ENCODE measurements at regions not wholly inside any gene's neighbourhood (a gene's known extent, or its start where the extent isn't known, plus 50 kb on each side); places are given as distances from the start of the nearest gene placed in this dataset.

DNA sequence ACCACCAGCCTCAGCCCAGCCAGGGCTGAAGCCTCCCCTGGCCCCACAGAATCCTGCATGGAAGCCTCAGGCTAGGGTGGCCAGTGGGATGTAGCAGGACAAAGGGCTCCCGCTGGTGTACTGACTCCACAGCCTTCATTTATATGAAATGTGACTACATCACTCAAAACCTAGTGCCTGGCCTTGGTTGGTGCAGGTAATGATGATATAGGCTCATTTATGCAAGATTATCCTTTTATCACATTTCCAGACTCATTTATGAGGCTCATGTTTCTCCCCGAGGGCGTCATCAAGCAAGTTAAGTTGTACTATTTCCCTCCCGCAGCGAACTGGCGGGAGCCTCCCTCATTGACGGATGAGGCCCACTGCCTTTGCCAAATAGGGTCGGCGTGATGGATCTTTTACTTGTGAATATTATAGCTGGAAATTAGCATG is 179.1 kb upstream of the SMAD3 start:
- no peak overlapping the region for H3K4me2 ChIP-seq (ENCODE audit: control insufficient read depth, insufficient read depth)
- ChIA-PET SMC1A (ENCODE audit: uncharacterized antibody, unreplicated experiment) (no interaction called here), POLR2A (no interaction called here), CTCF (interaction anchor here (1.7 kb wide), 1 partner anchor 17 kb away, joined by 5 read pairs; no protein-coding TSS in a partner anchor), RAD21 (ENCODE audit: unreplicated experiment) (no interaction called here)
- H3K27ac ChIP-seq (ENCODE audit: control insufficient read depth, insufficient read depth), result no peak overlapping the region
- H3K4me1 ChIP-seq (ENCODE audit: control insufficient read depth, insufficient read depth, low read length), result no peaks in the 10 kb centered on the region
- peaks cover 0 to 4% of the 10 kb centered on the region in 2 experiments; a peak in 3 of 4 replicates for H3K27me3 ChIP-seq (replicated peaks in 1 of 2; ENCODE audit: control insufficient read depth in 2 of 2, insufficient read depth in 2 of 2, low read length in 1 of 2)
- H3K9ac ChIP-seq (ENCODE audit: control insufficient read depth, insufficient read depth, low read length), result no peak overlapping the region
- intact Hi-C loops (cut with micrococcal nuclease; ENCODE audit: unreplicated experiment) (no loop called here), in situ Hi-C loops (cut with MboI) (no loop called here)
- FAIRE-seq (no peak), DNase-seq (ENCODE audit: low read depth, low spot score) (no peak), ATAC-seq (no peak)
- WGBS (ENCODE audit: insufficient coverage, insufficient replicate concordance, low lambda C conversion rate, missing lambda C conversion rate), result 59% methylated on average over 9 of the region's 9 CpGs
- no peak overlapping the region for H2AFZ ChIP-seq (ENCODE audit: control insufficient read depth, low read depth, low read length)
- no TSS peak for BruUV-seq (replicated peaks)
- H3K4me3 ChIP-seq, result no peak overlapping the region
- no peaks in the 10 kb centered on the region for H3K36me3 ChIP-seq (ENCODE audit: control insufficient read depth in 2 of 2, insufficient read depth in 2 of 2, low read length in 1 of 2)
- H3K9me3 ChIP-seq (replicated peaks; ENCODE audit: control insufficient read depth, insufficient read depth, low read length), result no peaks in the 10 kb centered on the region
- H4K20me1 ChIP-seq (ENCODE audit: control insufficient read depth, insufficient read depth), result no peaks in the 10 kb centered on the region
- no peaks in the 10 kb centered on the region for H3K79me2 ChIP-seq (ENCODE audit: control insufficient read depth, insufficient read depth, low read length)
- no peak for TF ChIP-seq SIX5 (IDR thresholded peaks at IDR 0.05; ENCODE audit: low read depth, low read length, severe bottlenecking)
- no peak for TF ChIP-seq SMARCA5 (IDR thresholded peaks at IDR 0.05)
- TF ChIP-seq, protein P1, sequence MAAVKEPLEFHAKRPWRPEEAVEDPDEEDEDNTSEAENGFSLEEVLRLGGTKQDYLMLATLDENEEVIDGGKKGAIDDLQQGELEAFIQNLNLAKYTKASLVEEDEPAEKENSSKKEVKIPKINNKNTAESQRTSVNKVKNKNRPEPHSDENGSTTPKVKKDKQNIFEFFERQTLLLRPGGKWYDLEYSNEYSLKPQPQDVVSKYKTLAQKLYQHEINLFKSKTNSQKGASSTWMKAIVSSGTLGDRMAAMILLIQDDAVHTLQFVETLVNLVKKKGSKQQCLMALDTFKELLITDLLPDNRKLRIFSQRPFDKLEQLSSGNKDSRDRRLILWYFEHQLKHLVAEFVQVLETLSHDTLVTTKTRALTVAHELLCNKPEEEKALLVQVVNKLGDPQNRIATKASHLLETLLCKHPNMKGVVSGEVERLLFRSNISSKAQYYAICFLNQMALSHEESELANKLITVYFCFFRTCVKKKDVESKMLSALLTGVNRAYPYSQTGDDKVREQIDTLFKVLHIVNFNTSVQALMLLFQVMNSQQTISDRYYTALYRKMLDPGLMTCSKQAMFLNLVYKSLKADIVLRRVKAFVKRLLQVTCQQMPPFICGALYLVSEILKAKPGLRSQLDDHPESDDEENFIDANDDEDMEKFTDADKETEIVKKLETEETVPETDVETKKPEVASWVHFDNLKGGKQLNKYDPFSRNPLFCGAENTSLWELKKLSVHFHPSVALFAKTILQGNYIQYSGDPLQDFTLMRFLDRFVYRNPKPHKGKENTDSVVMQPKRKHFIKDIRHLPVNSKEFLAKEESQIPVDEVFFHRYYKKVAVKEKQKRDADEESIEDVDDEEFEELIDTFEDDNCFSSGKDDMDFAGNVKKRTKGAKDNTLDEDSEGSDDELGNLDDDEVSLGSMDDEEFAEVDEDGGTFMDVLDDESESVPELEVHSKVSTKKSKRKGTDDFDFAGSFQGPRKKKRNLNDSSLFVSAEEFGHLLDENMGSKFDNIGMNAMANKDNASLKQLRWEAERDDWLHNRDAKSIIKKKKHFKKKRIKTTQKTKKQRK (IDR thresholded peaks at IDR 0.05; ENCODE audit: low read depth, low read length), result no peak
- TF ChIP-seq ZNF24 (IDR thresholded peaks at IDR 0.05), result no peak
- TF ChIP-seq NFXL1 (IDR thresholded peaks at IDR 0.05; ENCODE audit: borderline replicate concordance), result no peak
- TF ChIP-seq TCF12 (IDR thresholded peaks at IDR 0.05; ENCODE audit: low read depth, low read length), result no peak
- no peak for TF ChIP-seq RBBP5 (conservative IDR thresholded peaks at IDR 0.05)
- no peak for TF ChIP-seq BHLHE40 (IDR thresholded peaks at IDR 0.05; ENCODE audit: borderline replicate concordance in 1 of 2, low read depth in 2 of 2, low read length in 1 of 2)
- no peak for TF ChIP-seq JUNB (IDR thresholded peaks at IDR 0.05)
- TF ChIP-seq SREBF2 (IDR thresholded peaks at IDR 0.05; ENCODE audit: low read length), result no peak
- TF ChIP-seq, protein P2, sequence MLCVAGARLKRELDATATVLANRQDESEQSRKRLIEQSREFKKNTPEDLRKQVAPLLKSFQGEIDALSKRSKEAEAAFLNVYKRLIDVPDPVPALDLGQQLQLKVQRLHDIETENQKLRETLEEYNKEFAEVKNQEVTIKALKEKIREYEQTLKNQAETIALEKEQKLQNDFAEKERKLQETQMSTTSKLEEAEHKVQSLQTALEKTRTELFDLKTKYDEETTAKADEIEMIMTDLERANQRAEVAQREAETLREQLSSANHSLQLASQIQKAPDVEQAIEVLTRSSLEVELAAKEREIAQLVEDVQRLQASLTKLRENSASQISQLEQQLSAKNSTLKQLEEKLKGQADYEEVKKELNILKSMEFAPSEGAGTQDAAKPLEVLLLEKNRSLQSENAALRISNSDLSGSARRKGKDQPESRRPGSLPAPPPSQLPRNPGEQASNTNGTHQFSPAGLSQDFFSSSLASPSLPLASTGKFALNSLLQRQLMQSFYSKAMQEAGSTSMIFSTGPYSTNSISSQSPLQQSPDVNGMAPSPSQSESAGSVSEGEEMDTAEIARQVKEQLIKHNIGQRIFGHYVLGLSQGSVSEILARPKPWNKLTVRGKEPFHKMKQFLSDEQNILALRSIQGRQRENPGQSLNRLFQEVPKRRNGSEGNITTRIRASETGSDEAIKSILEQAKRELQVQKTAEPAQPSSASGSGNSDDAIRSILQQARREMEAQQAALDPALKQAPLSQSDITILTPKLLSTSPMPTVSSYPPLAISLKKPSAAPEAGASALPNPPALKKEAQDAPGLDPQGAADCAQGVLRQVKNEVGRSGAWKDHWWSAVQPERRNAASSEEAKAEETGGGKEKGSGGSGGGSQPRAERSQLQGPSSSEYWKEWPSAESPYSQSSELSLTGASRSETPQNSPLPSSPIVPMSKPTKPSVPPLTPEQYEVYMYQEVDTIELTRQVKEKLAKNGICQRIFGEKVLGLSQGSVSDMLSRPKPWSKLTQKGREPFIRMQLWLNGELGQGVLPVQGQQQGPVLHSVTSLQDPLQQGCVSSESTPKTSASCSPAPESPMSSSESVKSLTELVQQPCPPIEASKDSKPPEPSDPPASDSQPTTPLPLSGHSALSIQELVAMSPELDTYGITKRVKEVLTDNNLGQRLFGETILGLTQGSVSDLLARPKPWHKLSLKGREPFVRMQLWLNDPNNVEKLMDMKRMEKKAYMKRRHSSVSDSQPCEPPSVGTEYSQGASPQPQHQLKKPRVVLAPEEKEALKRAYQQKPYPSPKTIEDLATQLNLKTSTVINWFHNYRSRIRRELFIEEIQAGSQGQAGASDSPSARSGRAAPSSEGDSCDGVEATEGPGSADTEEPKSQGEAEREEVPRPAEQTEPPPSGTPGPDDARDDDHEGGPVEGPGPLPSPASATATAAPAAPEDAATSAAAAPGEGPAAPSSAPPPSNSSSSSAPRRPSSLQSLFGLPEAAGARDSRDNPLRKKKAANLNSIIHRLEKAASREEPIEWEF (IDR thresholded peaks at IDR 0.05; ENCODE audit: insufficient replicate concordance, low read depth, low read length), result no peak
- TF ChIP-seq KLF5 (IDR thresholded peaks at IDR 0.05; ENCODE audit: partially characterized antibody), result no peak
- TF ChIP-seq MYC (IDR thresholded peaks at IDR 0.05; ENCODE audit: insufficient read depth, insufficient read length, insufficient replicate concordance, low read length, severe bottlenecking), result no peak
- no peak for TF ChIP-seq MEF2B (IDR thresholded peaks at IDR 0.05; ENCODE audit: partially characterized antibody, poor library complexity, severe bottlenecking)
- no peak for TF ChIP-seq EGR1 (IDR thresholded peaks at IDR 0.05; ENCODE audit: borderline replicate concordance in 1 of 2, low read depth in 2 of 2, low read length in 2 of 2)
- TF ChIP-seq ASH2L (IDR thresholded peaks at IDR 0.05; ENCODE audit: borderline replicate concordance, low read depth), result no peak
- no peak for TF ChIP-seq STAT3 (IDR thresholded peaks at IDR 0.05; ENCODE audit: low read depth, low read length)
- no peak for TF ChIP-seq BCL11A (IDR thresholded peaks at IDR 0.05; ENCODE audit: low read depth, low read length)
- no peak for TF ChIP-seq HCFC1 (IDR thresholded peaks at IDR 0.05; ENCODE audit: low read length)
